ENCODE measurements at regions not wholly inside any gene's neighbourhood (a gene's known extent, or its start where the extent isn't known, plus 50 kb on each side); places are given as distances from the start of the nearest gene placed in this dataset.

- no peak for TF ChIP-seq ELK1 (IDR thresholded peaks at IDR 0.05; ENCODE audit: borderline replicate concordance, low read depth, low read length)
- TF ChIP-seq CTCF (conservative IDR thresholded peaks at IDR 0.05; ENCODE audit: low read depth, low read length) = no peak
- TF ChIP-seq SMC3 (IDR thresholded peaks at IDR 0.05; ENCODE audit: low read depth, low read length) = no peak
- TF ChIP-seq POLR2A (IDR thresholded peaks at IDR 0.05; ENCODE audit: low read depth, low read length) = no peak
- no peak for TF ChIP-seq CHD1 (IDR thresholded peaks at IDR 0.05; ENCODE audit: low read depth, low read length)
- no peak for TF ChIP-seq RFX5 (IDR thresholded peaks at IDR 0.05; ENCODE audit: low read depth, low read length)
- TF ChIP-seq FOS (IDR thresholded peaks at IDR 0.05; ENCODE audit: low read depth, low read length) = no peak
- TF ChIP-seq MXI1 (IDR thresholded peaks at IDR 0.05; ENCODE audit: borderline replicate concordance, low read depth, low read length) = no peak
- no peak for TF ChIP-seq USF2 (IDR thresholded peaks at IDR 0.05; ENCODE audit: low read depth, low read length)
- TF ChIP-seq RCOR1 (IDR thresholded peaks at IDR 0.05; ENCODE audit: insufficient replicate concordance, low read length) = no peak
- TF ChIP-seq RAD21 (IDR thresholded peaks at IDR 0.05; ENCODE audit: low read length) = no peak
- no peak for TF ChIP-seq BHLHE40 (IDR thresholded peaks at IDR 0.05; ENCODE audit: low read depth, low read length)
- no peak for TF ChIP-seq MAFK (IDR thresholded peaks at IDR 0.05; ENCODE audit: low read depth, low read length)
- no peak for TF ChIP-seq MAZ (IDR thresholded peaks at IDR 0.05; ENCODE audit: borderline replicate concordance, low read depth, low read length)
These were observed 224.3 kb downstream of the SNRPN start for GRCh38 chr15:25178835-25179672.
